Stimulated activated CD8-positive, alpha-beta memory T cell treated with anti-CD3 and anti-CD28 coated beads, Interleukin-12 subunit alpha, Interleukin-12 subunit beta, amount 100 ng/mL, for 1 hour (primary cell): ENCODE measurements at regions not wholly inside any gene's neighbourhood (a gene's known extent, or its start where the extent isn't known, plus 50 kb on each side); places are given as distances from the start of the nearest gene placed in this dataset.

Experiments
- DNase-seq: peaks from one replicate; pipeline ENCODE4 v3.0.0-alpha.2; 2020; ENCODE audit warnings: low read depth

GRCh38 chr10:62632071-62632809, 172.3 kb upstream of the ADO start:
- peak; percentile 54 for DNase-seq

DNA sequence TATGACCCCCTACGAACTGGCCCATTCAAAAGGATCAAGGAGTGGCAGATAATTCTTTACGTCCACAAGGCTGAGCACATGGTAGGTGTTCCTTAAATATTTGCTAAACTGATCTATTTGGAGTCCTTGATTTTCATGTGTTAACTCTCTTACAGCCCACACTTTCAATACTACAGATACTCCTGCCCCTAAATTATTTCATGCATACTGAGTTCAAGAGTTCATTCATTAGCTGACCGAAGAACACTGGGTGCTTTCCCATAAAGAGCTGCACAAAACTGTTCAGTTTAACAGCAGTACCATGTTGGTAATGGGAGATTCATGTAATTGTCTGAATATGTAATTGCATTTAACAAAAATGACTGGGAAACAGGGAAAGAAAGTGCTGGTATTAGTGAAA, 170.5 kb upstream of the ADO start:
- no peak for DNase-seq

GRCh38 chr10:62634576-62634975, 169.9 kb upstream of the ADO start:
- DNase-seq = no peak

DNA sequence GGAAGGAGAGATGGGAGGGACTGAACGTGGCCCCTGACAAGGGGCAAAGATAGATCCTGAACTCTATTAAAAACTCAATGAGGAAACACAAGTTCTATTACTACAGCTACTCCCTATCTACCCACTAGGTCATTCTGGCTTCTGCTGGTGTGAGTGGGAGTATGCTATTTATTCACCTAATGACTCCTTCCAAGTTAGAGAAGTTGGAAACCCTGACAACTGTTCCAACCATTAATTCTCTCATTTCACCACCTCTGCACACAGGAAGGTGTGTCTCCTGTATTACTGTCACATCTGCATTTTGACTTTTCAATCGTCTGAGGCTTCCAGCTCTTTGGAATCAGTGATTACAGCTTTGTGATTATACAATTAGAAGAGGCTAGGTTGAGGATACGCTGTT, 169.4 kb upstream of the ADO start:
- DNase-seq = no peak

GRCh38 chr10:62636825-62637248, 167.7 kb upstream of the ADO start:
- DNase-seq = no peak

- DNase-seq = peak; percentile 30
Observed at GRCh38 chr10:62637249-62638061, 167.1 kb upstream of the ADO start.

GRCh38 chr10:62638062-62638477, 166.4 kb upstream of the ADO start:
- DNase-seq = no peak

- no peak for DNase-seq
Observed at GRCh38 chr10:62639144-62639543, 165.4 kb upstream of the ADO start.

DNA sequence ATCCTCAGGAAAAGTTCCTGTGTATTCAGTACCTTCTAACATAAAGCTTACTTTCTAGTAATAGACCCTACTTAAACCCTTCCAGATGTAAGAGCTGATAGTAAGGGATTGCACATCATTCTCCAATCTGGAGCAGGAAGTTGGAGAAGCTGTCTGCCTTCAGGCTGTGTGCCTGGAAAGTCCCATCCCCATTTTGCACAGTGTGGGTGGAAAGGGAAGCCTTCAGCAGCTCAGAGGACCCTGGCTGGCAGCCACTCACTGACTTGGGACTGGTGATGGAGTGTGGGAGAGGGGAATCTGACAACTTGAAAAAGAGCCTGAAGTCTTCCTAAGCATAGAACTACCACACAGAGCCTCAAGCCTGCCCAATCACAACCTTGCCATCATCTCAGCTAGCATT, 164.1 kb upstream of the ADO start:
- DNase-seq = no peak

DNA sequence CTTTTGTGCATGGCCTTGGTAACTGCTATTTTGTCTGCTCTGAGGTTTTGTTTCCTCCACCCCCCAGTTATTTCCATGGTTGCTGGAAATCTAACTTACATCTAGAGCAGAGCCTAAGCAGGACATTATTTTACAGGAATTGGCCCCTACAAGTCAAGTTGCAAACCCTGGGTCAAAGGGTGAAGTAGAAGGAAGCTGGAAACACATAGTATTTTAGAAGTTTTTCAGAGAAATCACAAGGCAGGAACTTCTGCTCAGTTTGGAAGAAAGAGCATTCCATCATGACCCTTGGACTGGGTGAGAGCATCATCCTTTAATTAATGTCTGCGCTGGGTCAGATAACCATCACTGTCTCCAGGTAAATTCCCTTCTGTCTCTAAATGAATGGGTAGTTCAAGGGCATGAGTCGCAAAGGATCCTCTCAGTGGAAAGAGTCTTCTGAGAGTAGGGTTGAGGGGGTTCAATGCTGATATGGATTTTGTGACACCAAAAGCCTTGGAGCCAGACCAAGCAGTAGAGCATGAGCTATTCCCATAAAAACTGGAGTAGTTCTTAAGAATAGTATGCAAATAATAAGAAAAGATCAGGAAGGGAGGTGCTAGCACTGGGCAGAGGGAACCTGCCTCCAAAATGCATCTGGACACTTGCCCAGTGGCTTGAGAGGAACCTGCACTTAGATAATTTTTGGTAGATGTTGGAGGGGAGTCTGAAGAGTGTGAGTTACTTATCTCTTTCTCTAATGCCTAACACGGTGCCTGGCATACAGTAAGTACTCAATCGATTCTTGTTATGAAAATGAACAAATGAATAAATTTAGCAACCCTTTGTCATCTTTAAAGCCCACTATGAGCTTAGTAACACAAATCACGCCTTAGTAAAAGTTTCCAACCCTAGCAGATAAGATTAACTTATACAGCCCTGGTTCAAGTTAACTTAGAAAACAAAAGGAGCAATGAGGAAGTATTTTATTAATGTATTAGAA, 160.6 kb upstream of the ADO start:
- no peak for DNase-seq

GRCh38 chr10:62647375-62648092, 157.0 kb upstream of the ADO start:
- no peak for DNase-seq

GRCh38 chr10:62648921-62649320, 155.6 kb upstream of the ADO start:
- no peak for DNase-seq

DNA sequence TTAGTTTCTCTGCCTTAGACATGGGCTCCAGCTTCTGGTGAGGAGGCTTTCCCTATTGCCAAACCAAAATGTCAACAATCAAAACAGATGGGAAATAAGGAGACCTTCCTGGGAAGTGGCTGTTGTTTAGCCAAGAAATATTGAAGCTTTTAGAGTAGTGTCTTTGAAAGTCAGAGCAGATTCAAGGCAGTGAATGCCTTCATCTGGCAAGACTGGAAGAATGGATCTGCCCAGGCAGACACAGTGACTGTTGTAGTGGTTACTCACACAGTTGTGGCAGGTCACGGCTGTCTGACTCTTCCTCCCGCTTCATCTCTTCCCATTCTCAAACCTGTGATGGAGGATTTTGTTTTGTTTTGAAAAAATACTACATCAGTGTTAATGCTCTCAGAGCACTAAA, 154.1 kb upstream of the ADO start:
- DNase-seq = no peak

DNA sequence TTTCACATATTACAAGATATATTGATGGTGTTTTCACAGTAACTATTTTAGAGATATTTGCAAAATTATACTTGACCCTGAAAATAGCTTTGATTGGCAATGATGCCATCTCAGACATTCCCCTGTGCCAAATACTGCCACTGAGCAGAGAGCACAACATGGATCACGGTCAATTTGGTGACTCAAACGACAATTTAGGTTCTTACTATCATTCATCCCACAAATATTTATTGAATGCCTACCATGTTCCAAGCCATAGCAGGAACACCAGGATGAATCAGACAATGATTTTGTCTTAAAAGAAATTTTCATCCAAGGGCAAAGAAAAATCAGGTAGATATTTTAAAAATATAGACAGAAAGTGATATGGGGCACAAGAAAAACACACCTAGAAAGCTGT, 153.2 kb upstream of the ADO start:
- no peak for DNase-seq

DNA sequence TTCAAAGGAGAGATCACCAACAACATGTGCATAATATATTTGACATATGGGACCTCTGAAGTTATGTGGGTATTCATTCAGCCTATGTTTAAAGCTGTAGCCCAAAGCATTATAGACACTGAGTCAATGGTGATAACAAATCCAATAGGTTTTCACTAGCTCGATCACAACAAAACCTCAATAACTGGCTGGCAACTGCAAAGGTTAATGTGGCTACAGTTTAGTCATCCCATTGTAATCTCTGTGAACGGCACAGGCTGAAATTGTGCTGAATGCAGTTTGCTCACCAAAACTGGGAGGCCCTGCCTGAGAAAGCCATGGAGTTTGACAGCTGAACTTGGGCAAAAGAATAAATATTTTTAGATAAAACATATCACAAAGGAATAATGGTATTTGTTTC, 152.4 kb upstream of the ADO start:
- DNase-seq = no peak

DNA sequence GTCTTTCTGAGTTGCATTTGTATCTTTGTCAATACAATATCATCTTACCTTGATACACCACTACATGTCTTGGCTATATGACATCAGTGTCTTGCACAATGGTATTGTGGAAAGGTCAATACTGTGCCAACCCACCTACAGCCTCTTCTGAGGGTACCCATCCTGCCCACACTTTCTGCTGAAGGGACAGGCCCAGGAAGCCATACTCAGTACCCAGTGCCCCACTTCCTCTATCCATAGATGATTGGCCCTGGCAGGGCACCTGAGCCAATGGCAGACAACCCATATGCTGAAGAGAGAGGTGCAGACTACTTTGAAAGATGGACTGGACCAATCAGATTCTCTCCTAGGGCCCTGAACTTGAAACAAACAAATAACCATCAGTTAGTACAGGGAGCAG, 152.0 kb upstream of the ADO start:
- DNase-seq = no peak

DNA sequence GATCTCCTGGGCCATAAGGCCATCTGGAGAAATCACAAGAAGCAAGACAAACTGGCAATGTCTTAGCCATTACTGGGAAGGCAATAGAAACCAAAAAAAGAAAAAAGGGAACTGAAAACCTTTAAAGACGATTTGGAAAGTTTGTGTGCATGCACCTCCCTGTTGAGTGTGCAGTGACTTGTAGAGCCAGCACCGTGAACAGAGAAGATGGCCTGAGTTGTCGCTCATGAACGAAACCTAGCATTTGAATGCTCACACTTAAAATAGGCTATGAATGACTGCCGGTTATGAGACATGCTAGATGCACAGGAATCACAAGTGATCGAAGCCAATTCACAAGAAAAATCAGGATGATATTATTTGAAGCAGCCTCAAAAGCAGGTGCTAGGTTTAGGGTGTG, 151.3 kb upstream of the ADO start:
- DNase-seq = no peak

DNA sequence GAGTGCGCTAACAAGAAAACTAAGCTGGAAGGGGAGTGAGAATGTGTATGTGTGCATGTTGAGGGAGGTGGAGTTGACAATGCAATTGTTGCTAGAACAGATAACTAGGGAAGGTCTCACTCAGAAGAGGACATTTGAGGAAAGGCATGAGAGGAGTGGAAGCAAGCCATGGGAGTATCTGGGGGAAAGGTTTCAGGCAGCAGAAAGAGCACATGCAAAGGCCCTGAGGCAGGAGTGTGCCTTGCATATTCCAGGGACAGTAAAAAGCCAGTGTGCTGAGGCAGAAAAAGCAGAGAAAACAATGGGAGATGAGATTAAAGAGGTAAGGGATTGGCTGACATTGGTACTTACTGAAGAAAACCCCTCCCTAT, 149.6 kb upstream of the ADO start:
- DNase-seq = no peak

- DNase-seq = no peak
Observed at GRCh38 chr10:62655337-62655994, 149.1 kb upstream of the ADO start.

- DNase-seq = no peak
Observed at GRCh38 chr10:62657244-62657835, 147.2 kb upstream of the ADO start.

GRCh38 chr10:62658516-62658915, 146.0 kb upstream of the ADO start:
- no peak for DNase-seq
